ENCODE measurements at regions not wholly inside any gene's neighbourhood (a gene's known extent, or its start where the extent isn't known, plus 50 kb on each side); places are given as distances from the start of the nearest gene placed in this dataset.

GRCh38 chr13:104593693-104594092 lies 1527.5 kb upstream of the SLC10A2 start:
- Histone ChIP-seq H3K27me3 (no peaks in the 10 kb centered on the region), H3K9me3 (no peaks in the 10 kb centered on the region), H3K36me3 (no peaks in the 10 kb centered on the region), H3K27ac (no peak overlapping the region), H3K4me3 (ENCODE audit: low read depth in 1 of 2, low read length in 1 of 2) (no peak overlapping the region), H3K4me1 (ENCODE audit: control insufficient read depth in 1 of 2, insufficient read depth in 1 of 2, low read depth in 1 of 2, low read length in 1 of 2) (no peaks in the 10 kb centered on the region)
- TF ChIP-seq CTCF (IDR thresholded peaks at IDR 0.05), result no peak

- no peak for TF ChIP-seq CTCF (IDR thresholded peaks at IDR 0.05)
- no peaks in the 10 kb centered on the region for H3K4me1 ChIP-seq (ENCODE audit: control insufficient read depth in 1 of 2, insufficient read depth in 1 of 2, low read depth in 1 of 2, low read length in 1 of 2)
- H3K27ac ChIP-seq, result no peak overlapping the region
- no peaks in the 10 kb centered on the region for H3K9me3 ChIP-seq
- no peak overlapping the region for H3K4me3 ChIP-seq (ENCODE audit: low read depth in 1 of 2, low read length in 1 of 2)
- H3K36me3 ChIP-seq, result no peaks in the 10 kb centered on the region
- H3K27me3 ChIP-seq, result no peaks in the 10 kb centered on the region
Observed at GRCh38 chr13:104593251-104593576, 1527.0 kb upstream of the SLC10A2 start.

GRCh38 chr13:104592545-104593250 lies 1526.5 kb upstream of the SLC10A2 start:
- Histone ChIP-seq H3K4me1 (ENCODE audit: control insufficient read depth in 1 of 2, insufficient read depth in 1 of 2, low read depth in 1 of 2, low read length in 1 of 2) (no peaks in the 10 kb centered on the region), H3K36me3 (no peaks in the 10 kb centered on the region), H3K27ac (no peak overlapping the region), H3K27me3 (no peaks in the 10 kb centered on the region), H3K9me3 (no peaks in the 10 kb centered on the region), H3K4me3 (ENCODE audit: low read depth in 1 of 2, low read length in 1 of 2) (no peak overlapping the region)
- TF ChIP-seq CTCF (IDR thresholded peaks at IDR 0.05), result no peak

GRCh38 chr13:104592127-104592526 lies 1525.9 kb upstream of the SLC10A2 start:
- no peak overlapping the region for H3K27ac ChIP-seq
- H3K9me3 ChIP-seq, result no peaks in the 10 kb centered on the region
- no peaks in the 10 kb centered on the region for H3K27me3 ChIP-seq
- H3K36me3 ChIP-seq, result no peaks in the 10 kb centered on the region
- H3K4me1 ChIP-seq (ENCODE audit: control insufficient read depth in 1 of 2, insufficient read depth in 1 of 2, low read depth in 1 of 2, low read length in 1 of 2), result no peaks in the 10 kb centered on the region
- no peak for TF ChIP-seq CTCF (IDR thresholded peaks at IDR 0.05)
- H3K4me3 ChIP-seq (ENCODE audit: low read depth in 1 of 2, low read length in 1 of 2), result no peak overlapping the region

GRCh38 chr13:104586051-104586746 lies 1520.0 kb upstream of the SLC10A2 start:
- Histone ChIP-seq H3K9me3 (no peaks in the 10 kb centered on the region), H3K27me3 (no peaks in the 10 kb centered on the region), H3K4me1 (ENCODE audit: control insufficient read depth in 1 of 2, insufficient read depth in 1 of 2, low read depth in 1 of 2, low read length in 1 of 2) (no peaks in the 10 kb centered on the region), H3K36me3 (no peaks in the 10 kb centered on the region), H3K27ac (no peak overlapping the region), H3K4me3 (ENCODE audit: low read depth in 1 of 2, low read length in 1 of 2) (no peak overlapping the region)
- TF ChIP-seq CTCF (IDR thresholded peaks at IDR 0.05), result no peak

All from neutrophil (primary cell).